HG03571 (cell line): ENCODE measurements at regions not wholly inside any gene's neighbourhood (a gene's known extent, or its start where the extent isn't known, plus 50 kb on each side); places are given as distances from the start of the nearest gene placed in this dataset.

Source experiments
- ATAC-seq: cut with Tn5 transposase; IDR thresholded peaks from one replicate; pipeline ENCODE4 v1.9.1; 2021; ENCODE audit not compliant: unreplicated experiment

DNA sequence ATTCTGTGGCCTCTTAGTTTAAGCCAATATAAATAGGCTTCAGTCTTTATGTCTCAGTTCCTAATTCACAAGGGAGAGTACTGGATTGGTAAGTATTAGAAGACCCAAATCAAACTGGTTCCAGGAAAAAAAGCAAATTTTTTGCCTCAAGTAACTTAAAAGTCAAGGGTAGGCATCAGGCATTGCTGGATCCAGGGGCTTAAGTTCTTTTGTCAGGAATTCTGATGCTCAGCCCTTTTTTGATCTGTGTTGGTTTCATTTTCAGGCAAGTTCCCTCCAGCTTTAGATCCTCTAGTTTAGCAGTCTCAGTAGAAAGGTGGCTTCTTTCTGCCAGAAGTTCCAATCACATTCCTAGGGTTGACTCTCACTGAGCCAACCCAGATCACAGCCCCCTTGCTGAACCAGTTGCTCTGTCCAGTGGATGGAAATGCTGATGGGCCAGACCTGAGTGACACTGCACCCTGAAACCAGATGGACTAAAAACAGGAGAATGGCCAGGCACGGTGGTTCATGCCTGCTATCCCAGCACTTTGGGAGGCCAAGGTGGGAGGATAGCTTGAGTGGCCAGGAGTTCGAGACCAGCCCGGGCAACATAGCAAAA, 253.5 kb downstream of the SHQ1 start:
- no peak for ATAC-seq

DNA sequence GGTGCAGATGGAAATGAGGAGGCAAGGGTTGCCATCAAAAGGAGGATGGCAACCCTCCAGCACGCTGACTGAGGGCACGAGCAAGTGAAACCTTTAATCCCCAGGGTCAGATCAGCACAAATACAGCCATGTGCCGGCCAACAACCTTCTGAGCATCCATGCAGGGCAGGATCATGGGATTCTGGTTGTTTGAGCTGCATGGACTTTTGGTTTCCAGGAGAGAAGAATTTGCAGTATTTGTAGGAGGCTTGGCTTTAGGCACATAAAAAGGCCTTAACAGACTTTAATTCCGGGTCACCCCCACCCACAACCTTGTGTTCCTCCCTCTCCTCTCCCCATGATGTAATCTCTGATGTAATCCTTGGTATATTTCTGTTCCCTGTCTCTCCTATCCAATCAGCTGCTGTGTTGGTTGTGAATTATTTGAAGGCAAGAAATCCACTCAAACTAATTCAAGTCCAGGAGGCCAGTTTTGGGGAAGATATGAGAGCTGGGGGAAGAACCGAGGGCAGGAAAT, 254.3 kb downstream of the SHQ1 start:
- no peak for ATAC-seq

DNA sequence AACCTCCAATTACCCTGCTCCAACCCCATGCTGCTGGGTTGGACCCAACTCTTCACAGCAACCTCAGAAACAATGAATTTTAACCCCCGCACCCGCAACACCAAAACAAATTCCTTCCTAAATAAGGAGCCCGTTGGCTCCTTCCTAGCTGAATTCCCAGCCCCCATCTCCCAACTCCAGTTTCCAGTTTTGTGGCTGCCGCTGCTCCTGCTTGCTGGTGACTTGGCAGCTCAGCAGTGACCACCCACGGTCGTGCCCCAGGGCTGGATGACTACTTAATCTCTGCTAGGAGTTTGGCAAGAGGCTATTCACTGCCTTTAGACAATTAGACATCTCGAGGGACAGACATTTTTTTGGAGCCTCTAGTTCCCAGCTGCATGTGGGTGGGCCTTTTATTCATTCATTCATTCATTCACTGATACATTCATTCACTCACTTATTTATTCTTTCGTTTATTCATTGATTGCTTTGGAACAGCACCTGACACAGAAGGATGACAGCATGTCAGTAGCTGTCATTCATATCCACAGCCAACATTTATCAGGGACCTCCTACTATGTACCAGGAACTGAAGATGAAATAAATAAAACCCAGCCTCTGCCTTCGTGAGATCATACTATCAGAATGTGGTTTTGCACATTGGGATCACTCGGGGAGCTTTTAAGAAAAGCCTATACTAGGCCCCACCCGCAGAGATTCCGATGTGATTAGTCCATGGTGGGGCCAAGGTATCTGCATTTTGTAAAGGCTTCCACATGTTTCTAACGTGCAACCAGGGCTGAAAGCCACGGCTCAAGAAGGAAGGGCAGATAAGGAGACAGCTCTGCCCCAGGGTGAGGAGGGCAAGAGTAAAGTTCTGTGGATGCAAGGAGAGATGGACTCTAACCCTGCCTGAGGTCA, 256.5 kb downstream of the SHQ1 start:
- ATAC-seq = no peak

DNA sequence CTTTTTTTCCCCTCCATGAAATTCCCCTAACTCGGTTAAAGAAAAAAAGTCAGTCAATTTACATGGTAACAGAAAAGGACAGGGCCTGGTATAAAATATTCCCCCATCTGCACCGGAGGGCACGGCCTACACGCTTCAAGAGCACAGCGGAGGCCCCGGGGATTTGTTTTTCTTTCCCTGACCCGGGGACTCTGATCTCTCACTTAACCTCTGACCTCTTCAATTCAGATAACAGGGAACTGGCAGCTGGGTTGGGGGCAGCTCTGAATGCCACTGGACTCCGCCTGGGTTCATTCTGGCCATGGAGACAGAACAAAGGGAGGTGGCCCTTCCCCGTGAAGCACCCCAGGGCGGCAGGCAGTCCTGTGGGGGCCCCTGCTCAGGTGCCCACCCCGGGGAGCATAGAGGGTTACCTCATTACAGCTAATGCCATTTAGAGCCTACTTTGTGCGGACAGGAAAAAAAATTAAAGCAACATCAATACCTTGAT, 257.5 kb downstream of the SHQ1 start:
- no peak for ATAC-seq

DNA sequence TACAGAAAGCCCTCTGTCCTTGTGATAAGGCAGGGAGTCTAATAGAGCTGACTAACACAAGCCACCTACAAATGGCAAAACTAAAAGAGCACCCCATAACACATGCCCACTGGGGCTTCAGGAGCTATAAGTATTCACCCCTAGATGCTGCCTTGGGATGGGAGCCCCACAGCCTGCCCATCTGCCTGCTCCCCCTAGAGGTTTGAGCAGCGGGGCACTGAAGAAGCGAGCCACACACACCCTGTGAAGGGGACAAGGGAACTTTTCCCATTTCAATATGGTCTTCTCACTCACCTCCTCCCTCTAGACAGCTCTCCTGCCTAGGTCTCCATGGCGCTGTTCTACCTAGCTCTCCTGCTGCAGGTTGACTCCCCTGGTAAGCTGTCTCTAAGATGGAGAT, 261.0 kb downstream of the SHQ1 start:
- no peak for ATAC-seq

DNA sequence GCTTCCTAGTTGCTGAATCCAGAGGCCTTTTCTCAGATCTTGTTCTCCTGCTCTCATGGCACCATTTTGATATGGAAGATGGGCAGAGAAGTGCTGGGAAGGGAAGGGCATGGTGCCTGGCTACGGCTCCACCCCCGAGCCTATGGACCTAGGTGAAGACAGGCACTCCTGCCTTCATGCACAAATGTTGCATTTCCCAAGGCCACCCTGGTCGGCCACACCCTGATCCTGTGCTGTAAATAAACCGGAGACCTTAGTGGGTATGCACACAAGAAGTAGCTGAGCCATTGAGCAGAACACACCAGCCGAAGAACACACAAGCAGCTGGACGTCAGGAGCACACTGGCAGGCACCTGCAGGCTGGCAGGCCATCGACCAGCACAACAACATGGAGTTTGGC, 261.6 kb downstream of the SHQ1 start:
- ATAC-seq = no peak

DNA sequence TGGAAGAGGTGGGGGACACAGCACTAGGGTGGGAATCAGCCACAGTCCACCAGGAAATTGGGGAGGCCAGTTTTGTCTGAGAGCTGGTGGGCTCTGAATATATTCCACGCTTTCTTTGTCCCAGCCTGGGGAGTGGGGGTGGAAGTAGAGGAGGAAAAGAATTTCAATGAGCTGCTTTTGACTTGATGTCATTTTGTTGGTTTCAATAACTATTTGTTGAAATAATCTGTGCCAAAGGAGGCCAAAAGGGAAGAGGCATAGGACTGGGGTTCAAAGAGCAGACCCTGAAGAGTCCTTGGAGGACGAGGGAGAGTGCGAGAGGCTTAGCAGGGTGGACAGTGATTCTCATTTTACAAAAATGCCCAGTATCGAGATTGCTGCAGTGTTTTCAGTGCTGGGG, 262.3 kb downstream of the SHQ1 start:
- ATAC-seq = no peak

DNA sequence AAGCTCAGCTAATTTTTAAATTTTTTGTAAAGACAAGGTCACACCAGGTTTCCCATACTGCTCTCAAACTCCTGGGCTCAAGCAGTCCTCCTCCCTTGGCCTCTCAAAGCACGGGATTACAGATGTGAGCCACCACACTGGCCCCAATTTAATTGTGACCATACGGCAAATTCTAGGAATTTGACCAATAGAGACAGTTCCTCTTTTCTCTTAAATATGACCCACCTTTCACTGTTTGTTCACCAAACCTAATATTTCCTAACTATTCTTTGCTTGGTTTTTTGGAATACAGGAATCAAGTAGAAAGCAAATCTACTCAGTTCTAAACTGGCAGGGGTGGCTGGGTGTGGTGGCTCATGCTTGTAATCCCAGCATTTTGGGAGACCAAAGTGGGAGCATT, 264.0 kb downstream of the SHQ1 start:
- ATAC-seq = no peak

DNA sequence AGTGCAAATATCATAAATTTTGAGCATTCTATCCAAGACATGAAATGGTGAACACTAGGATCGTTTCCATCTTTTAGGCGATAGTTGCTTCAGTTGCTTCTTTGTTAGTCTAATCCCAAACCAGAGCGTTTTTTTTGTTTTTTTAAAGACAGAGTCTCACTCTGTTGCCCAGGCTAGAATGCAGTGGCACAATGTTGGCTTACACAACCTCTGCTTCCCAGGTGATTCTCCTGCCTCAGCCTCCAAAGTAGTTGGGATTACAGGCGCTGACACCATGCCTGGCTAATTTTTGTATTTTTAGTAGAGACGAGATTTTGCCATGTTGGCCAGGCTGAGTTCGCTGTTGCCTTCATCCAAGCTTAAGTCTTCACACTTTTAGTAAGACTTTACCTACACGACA, 265.3 kb downstream of the SHQ1 start:
- ATAC-seq = no peak

DNA sequence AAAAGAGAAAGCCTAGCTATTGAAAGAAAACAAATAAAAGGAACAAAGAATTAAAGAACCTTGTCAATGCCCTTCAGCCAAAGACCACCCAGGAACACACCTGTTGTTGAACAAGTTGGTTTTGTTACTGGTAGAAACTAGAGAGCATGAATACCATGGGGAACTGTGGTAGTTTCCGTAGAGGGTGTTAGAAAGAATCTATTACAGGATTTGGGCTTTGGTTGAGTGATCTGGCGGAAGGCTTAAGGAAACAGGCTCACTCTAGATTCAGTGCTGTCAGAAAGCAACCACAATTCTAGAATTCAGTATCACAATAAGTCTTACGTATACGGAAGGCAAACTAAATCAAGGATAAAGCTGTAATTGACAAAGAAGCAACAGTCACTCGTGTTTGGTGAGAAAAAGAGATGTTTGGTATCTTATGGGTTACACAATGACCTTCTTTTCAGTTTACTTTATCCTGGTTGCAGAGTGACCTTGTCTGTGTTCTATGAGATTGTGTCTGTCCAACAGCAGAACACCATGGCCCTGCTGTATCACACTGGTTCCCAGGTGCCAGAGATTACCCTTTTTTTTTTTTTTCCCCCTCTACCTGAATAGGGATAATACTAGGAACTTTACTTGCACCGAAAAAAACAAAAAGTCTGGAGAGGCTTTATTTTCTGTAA, 265.9 kb downstream of the SHQ1 start:
- ATAC-seq = peak; percentile 95

DNA sequence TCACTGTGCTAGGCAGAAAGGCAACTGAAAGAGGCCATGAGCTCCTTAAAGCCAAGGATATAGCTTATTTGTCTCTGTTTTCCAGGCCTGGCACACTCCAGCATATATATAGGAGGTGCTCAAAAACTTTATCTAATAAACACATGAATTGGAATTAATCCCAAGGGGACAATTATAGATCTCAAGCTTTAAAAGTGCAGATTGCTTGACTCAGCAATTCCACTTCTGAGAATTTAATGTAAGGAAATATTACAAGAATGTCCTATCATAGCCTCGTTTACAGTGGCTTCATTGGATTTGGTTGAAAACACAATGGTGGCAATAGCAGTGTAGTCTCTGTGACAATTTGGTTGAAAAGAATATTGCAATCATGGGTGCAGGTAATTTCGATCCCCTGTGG, 267.3 kb downstream of the SHQ1 start:
- ATAC-seq = no peak

DNA sequence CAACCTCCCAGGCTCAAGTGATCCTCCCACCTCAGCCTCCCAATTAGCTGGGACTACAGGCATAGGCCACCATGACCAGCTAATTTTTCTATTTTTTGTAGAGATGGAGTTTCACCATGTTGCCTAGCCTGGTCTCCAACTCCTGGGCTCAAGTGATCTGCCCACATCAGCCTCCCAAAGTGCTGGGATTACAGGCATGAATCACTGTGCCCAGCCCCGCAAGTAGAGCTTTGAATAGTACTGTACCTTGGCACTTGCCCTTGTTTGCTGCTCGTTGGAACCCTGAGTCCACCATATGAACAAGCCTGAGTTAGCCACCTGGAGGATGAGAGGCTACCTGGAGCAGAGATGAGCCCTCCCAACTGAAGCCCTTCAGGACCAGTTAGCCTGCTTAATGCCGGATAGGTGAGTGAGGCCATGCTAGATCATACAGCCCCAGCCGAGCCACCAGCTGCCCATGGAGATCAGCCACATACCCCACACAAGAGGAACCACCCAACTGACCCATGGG, 267.9 kb downstream of the SHQ1 start:
- no peak for ATAC-seq

DNA sequence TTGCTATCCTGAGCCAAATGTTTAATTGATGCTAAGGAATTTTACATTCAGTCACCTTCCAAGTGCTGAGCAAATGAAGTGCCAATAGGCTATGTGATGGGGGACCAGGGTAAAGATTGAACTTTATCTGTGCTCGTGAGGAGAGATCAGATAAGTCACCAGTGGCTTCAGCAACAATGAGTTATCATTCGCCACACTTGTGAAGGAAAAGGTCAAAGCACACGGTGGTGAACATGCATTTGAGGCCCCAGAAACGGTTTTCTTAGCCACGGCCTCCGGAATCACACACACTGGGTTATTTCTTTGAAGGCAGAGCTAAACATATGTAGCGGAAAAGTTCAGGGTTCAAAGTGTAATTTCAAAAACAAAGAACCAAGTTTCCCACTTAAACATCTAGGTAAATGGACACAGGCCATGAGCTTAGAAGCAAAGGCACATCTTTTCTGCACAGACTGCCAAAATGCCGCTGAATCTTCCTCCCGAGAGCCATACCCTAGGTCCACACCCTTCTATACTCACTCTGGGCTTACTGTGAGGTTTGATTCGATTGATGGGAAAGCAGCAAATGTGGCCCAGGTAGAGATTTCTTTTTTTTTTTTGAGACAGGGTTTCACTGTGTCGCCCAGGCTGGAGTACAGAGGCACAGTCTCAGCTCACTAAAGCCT, 268.5 kb downstream of the SHQ1 start:
- ATAC-seq = no peak

DNA sequence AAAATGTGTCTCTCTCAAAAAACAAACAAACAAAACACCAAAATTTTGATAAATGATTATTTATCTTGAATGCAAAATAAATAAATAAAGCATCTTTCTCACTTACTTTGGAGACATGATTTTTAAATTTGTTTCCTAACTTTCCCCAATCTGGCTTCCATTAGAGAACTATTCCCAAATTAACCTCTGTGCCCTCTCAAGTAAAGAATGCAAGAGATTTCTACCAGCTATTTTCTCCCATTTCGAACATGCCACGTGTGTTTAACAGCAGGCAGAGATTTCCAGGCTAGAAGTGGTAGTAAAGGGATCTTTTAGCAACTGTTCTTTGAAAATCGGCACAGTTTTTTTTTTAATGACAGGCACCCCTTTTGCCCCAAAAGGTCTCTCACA, 269.1 kb downstream of the SHQ1 start:
- no peak for ATAC-seq

DNA sequence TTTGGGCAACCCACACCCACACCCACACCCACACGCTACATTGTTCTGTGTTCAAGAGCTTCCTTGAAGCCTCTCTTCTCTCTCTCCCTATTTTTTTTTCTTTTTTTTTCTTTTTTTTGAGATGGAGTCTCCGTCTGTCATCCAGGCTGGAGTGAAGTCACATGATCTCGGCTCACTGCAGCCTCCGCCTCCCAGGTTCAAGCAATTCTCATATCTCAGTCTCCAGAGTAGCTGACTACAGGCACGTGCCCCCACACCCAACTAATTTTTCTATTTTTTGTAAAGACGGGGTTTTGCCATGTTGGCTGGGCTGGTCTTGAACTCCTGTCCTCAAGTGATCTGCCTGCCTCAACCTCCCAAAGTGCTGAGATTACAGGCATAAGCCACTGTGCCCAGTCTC, 271.1 kb downstream of the SHQ1 start:
- no peak for ATAC-seq

DNA sequence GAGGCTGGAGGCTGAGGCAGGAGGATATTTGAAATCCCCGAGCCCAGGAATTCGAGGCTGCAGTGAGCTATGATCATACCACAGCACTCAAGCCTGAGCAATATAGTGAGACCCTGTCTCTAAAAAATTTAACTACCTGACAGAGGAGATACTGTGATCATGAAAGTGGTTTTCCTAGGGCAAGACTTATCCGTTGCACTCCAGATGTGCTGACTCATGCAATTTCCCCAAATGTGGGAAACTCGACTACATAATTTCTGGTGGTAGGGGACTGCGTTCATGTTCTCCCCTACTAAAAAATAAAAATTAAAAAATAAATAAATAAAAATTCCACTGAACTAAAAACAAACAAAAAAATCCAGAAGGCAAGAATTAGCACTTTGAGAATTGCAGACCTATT, 271.7 kb downstream of the SHQ1 start:
- ATAC-seq = no peak

DNA sequence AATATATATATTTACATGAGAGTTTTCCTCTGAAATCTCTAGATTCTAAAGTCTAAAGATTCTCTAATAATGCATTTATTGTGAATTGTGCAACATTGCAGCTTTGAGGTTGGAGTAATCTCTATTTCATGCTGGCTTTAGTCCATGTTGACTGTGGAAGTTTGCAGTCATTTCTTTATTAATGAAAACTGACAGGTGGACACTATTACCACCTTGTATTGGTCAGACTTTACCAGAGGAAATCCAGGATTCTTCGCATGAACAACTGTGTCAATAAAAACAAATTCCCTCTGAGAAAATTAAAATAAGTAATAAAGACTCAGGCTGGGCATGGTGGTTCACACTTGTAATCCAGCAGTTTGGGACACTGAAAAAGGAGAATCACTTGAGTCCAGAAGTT, 274.1 kb downstream of the SHQ1 start:
- ATAC-seq = no peak

DNA sequence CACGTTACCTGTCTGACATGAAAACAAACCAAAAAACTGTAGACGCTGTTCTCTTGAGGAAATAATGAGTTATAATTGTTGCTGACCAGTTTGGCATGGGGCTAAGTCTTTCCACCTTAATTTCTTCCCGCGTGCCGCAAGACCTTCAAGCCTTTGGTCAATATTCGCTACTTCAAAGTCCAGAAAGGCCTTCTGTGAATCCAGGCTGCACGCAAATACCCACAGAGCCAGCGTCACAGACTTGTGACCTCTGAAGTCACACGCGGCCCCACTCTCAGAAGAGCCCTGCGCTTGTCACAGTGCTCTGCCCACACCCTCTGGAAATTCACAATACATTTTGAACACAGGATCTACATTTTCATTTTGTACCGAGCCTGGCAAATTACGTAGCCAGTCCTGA, 275.2 kb downstream of the SHQ1 start:
- no peak for ATAC-seq

DNA sequence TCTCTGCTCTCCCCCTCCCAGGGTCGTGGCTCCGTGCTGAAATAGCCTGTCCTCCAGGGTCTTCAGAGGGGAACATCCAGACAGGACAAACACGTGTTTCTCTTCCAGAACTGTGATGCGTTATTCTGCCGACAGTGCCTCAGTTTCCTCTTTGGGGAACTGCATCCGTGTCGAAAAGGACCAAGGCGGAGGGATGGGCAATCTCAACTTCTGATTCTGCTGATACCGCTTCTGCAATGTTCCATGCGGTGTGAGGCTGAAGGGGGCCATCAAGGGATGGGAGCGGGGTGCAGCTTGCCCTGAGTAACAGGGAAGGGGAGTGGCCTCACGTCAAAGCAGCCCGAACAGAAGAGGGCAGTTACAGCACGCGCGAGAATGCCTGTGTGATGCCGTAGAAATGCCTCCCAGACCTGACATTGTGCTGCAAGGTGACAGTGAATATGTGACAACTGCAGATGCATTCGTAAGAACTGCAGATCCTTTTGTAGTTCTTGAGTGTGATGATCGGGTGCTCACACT, 275.7 kb downstream of the SHQ1 start:
- ATAC-seq = no peak

DNA sequence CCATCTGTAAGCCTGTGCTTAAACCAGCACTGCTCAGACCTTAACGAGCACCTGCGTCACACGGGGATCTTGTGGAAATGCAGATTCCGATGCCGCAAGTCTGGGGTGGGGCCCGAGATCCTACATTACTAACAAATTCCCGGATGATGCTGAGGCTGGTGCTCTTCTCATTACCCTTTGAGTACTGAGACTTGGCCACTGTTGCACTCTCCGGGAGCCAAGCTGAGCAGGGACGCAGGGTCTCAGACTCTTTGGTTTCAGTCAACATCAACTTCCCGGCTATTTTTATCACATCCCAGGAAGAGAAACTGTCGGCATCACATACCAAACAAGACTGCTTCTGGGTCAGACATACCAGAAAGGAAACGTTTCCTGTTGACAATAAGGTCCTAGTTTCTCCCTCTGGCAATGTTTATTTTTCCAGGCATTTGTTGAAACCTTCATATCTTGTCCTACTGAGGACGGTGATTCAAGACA, 276.6 kb downstream of the SHQ1 start:
- ATAC-seq = no peak

DNA sequence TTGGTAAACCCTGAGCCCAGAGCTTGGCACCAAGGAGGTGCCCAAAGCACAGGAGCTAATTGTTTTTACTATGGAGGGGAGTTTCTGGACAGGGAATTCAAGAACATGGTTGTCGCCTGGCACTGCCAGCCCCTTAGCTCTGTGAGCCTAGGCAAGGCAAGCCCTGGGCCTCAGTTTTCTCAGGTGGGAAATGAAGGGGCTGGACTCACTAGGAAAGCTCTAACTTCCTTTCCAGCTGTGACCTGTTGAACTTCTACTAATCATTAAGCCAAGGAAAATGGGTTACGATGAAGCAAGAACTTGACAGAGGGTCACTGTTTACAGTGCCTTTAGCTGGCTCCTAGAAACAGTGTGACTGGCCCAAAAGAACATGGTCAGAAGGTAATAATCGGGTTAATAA, 277.2 kb downstream of the SHQ1 start:
- no peak for ATAC-seq
